Panc1 (cell line): ENCODE measurements at regions not wholly inside any gene's neighbourhood (a gene's known extent, or its start where the extent isn't known, plus 50 kb on each side); places are given as distances from the start of the nearest gene placed in this dataset.

Experiments
- ATAC-seq: fragments of 200-7000 bp; cut with Tn5 transposase; 2 replicates; pipeline ENCODE4 v1.9.1; 2020; ENCODE audit warnings: mild to moderate bottlenecking, moderate library complexity
- BruUV-seq: library from RNA; stranded (reverse); fragments of 400-500 nt; replicated peaks from 2 replicates; lab custom pipeline; 2021; lab: Mats Ljungman, UMichigan
- CTCF ChIA-PET: fragments of 300-600 bp; sonication (Branson Sonifier 250); formaldehyde crosslinking; loops from one replicate; lab custom pipeline; 2022; ENCODE audit warnings: antibody characterized with exemption; lab: Charles Lee
- POLR2A ChIA-PET: fragments of 300-600 bp; sonication (Branson Sonifier 250); formaldehyde crosslinking; loops from one replicate; lab custom pipeline; 2022; ENCODE audit warnings: antibody characterized with exemption; lab: Charles Lee
- DNase-seq: peaks from one replicate; pipeline ENCODE4 v3.0.0-alpha.2; 2010; ENCODE audit warnings: low read depth, low spot score
- H3K27ac ChIP-seq: 2 replicates; pipeline ENCODE4 v1.5.1; 2011; ENCODE audit warnings: mild to moderate bottlenecking, low read length, inconsistent platforms
- H3K27me3 ChIP-seq: fragments of 200-500 bp; sonication (Bioruptor generic); 2 replicates; pipeline ENCODE4 v1.6.0; 2014; ENCODE audit warnings: low read length, inconsistent platforms; ENCODE audit not compliant: control insufficient read depth, insufficient read depth
- H3K36me3 ChIP-seq: fragments of 200-500 bp; sonication (Bioruptor generic); 2 replicates; pipeline ENCODE4 v1.5.1; 2014; ENCODE audit warnings: inconsistent platforms, mild to moderate bottlenecking, low read length, moderate library complexity; ENCODE audit not compliant: control insufficient read depth, insufficient read depth
- H3K4me1 ChIP-seq: 2 replicates; pipeline ENCODE4 v1.5.1; 2011; ENCODE audit warnings: inconsistent platforms, mild to moderate bottlenecking, low read length, moderate library complexity; ENCODE audit not compliant: control insufficient read depth, insufficient read depth
- H3K4me3 ChIP-seq, 2 experiments: 2 replicates each; pipeline ENCODE4 v1.5.1; 2011 to 2012; ENCODE audit warnings: low read depth in 2 of 2, low read length in 2 of 2, mild to moderate bottlenecking in 2 of 2, inconsistent platforms in 1 of 2, moderate library complexity in 1 of 2
- H3K9me3 ChIP-seq: fragments of 200-500 bp; sonication (Bioruptor generic); 2 replicates; pipeline ENCODE4 v1.5.1; 2014; ENCODE audit warnings: low read depth, mild to moderate bottlenecking, inconsistent platforms, low read length, moderate library complexity; ENCODE audit not compliant: control insufficient read depth, insufficient read depth
- POLR2AphosphoS5 ChIP-seq: IDR thresholded peaks from 2 replicates; pipeline ENCODE4 v1.6.1; 2012; ENCODE audit warnings: mild to moderate bottlenecking, low read depth, low read length, moderate library complexity
- SIN3A ChIP-seq: IDR thresholded peaks from 2 replicates; pipeline ENCODE4 v1.6.1; 2012; ENCODE audit warnings: low read depth, mild to moderate bottlenecking, low read length, moderate library complexity, borderline replicate concordance; ENCODE audit not compliant: insufficient read depth
- TCF7L2 ChIP-seq: IDR thresholded peaks from 2 replicates; pipeline ENCODE4 v1.6.1; 2011; ENCODE audit warnings: mild to moderate bottlenecking, low read depth, low read length, inconsistent platforms
- in situ Hi-C: cut with HindIII; loops from 2 replicates; pipeline ENCODE4 v1.10.0; 2016; ENCODE audit warnings: low sequenced_read_pairs, low pct_unique_long_range_greater_than_20kb
- intact Hi-C: fragments of 100-400 bp; cut with micrococcal nuclease; formaldehyde crosslinking; loops from one replicate; pipeline ENCODE4 v1.10.0; 2022; ENCODE audit not compliant: unreplicated experiment
- TF ChIP-seq, protein P1 (sequence below): fragments of 450-650 bp; IDR thresholded peaks from 2 replicates; pipeline ENCODE4 v1.5.1; 2017; ENCODE audit warnings: mild to moderate bottlenecking
- TF ChIP-seq, protein P2 (sequence below), 2 experiments: IDR thresholded peaks; 2 replicates each; pipeline ENCODE4 v1.6.1; 2011 to 2012; ENCODE audit warnings: low read depth in 2 of 2, control low read depth in 1 of 2, low read length in 1 of 2, mild to moderate bottlenecking in 1 of 2, moderate library complexity in 1 of 2; ENCODE audit not compliant: insufficient read depth in 1 of 2

GRCh38 chr5:33312571-33313549 is 127.9 kb upstream of the TARS1 start:
- H3K27me3 ChIP-seq: no peaks in the 10 kb centered on the region
- H3K36me3 ChIP-seq: no peaks in the 10 kb centered on the region
- H3K27ac ChIP-seq: no peak overlapping the region
- intact Hi-C loops: no loop called here
- peak; percentile 75 for DNase-seq
- no TSS peak for BruUV-seq
- no peaks in the 10 kb centered on the region for H3K4me1 ChIP-seq
- H3K9me3 ChIP-seq: no peaks in the 10 kb centered on the region
- CTCF ChIA-PET: no interaction called here
- no peak for ATAC-seq
- in situ Hi-C loops: no loop called here
- POLR2A ChIA-PET: no interaction called here
- H3K4me3 ChIP-seq: no peak overlapping the region
- TF ChIP-seq POLR2AphosphoS5: no peak
- no peak for TF ChIP-seq TCF7L2
- no peak for TF ChIP-seq SIN3A
- TF ChIP-seq, protein P1, sequence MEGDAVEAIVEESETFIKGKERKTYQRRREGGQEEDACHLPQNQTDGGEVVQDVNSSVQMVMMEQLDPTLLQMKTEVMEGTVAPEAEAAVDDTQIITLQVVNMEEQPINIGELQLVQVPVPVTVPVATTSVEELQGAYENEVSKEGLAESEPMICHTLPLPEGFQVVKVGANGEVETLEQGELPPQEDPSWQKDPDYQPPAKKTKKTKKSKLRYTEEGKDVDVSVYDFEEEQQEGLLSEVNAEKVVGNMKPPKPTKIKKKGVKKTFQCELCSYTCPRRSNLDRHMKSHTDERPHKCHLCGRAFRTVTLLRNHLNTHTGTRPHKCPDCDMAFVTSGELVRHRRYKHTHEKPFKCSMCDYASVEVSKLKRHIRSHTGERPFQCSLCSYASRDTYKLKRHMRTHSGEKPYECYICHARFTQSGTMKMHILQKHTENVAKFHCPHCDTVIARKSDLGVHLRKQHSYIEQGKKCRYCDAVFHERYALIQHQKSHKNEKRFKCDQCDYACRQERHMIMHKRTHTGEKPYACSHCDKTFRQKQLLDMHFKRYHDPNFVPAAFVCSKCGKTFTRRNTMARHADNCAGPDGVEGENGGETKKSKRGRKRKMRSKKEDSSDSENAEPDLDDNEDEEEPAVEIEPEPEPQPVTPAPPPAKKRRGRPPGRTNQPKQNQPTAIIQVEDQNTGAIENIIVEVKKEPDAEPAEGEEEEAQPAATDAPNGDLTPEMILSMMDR: no peak
- TF ChIP-seq, protein P2, sequence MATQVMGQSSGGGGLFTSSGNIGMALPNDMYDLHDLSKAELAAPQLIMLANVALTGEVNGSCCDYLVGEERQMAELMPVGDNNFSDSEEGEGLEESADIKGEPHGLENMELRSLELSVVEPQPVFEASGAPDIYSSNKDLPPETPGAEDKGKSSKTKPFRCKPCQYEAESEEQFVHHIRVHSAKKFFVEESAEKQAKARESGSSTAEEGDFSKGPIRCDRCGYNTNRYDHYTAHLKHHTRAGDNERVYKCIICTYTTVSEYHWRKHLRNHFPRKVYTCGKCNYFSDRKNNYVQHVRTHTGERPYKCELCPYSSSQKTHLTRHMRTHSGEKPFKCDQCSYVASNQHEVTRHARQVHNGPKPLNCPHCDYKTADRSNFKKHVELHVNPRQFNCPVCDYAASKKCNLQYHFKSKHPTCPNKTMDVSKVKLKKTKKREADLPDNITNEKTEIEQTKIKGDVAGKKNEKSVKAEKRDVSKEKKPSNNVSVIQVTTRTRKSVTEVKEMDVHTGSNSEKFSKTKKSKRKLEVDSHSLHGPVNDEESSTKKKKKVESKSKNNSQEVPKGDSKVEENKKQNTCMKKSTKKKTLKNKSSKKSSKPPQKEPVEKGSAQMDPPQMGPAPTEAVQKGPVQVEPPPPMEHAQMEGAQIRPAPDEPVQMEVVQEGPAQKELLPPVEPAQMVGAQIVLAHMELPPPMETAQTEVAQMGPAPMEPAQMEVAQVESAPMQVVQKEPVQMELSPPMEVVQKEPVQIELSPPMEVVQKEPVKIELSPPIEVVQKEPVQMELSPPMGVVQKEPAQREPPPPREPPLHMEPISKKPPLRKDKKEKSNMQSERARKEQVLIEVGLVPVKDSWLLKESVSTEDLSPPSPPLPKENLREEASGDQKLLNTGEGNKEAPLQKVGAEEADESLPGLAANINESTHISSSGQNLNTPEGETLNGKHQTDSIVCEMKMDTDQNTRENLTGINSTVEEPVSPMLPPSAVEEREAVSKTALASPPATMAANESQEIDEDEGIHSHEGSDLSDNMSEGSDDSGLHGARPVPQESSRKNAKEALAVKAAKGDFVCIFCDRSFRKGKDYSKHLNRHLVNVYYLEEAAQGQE (IDR thresholded peaks at IDR 0.05; ENCODE audit: insufficient read depth in 1 of 2, low read depth in 2 of 2, low read length in 1 of 2): no peak

- ChIA-PET POLR2A (no interaction called here), CTCF (no interaction called here)
- intact Hi-C loops: no loop called here
- H3K27me3 ChIP-seq: no peaks in the 10 kb centered on the region
- H3K27ac ChIP-seq: no peak overlapping the region
- BruUV-seq: no TSS peak
- no peaks in the 10 kb centered on the region for H3K36me3 ChIP-seq
- H3K9me3 ChIP-seq: no peaks in the 10 kb centered on the region
- H3K4me3 ChIP-seq: no peak overlapping the region
- DNase-seq: no peak
- H3K4me1 ChIP-seq: no peaks in the 10 kb centered on the region
- in situ Hi-C loops: no loop called here
- TF ChIP-seq, protein P1: no peak
- TF ChIP-seq SIN3A (no peak), TCF7L2 (no peak), POLR2AphosphoS5 (no peak)
- TF ChIP-seq, protein P2 (IDR thresholded peaks at IDR 0.05; ENCODE audit: insufficient read depth in 1 of 2, low read depth in 2 of 2, low read length in 1 of 2): no peak
- ATAC-seq: no peak
These were observed 125.6 kb upstream of the TARS1 start for GRCh38 chr5:33315189-33315588.
